GM18868 (cell line): ENCODE measurements at regions not wholly inside any gene's neighbourhood (a gene's known extent, or its start where the extent isn't known, plus 50 kb on each side); places are given as distances from the start of the nearest gene placed in this dataset.
"Not testable (repeated sequence)": the region's sequence is repeated elsewhere in the genome, so short reads cannot be mapped to it uniquely, and the experiment has no call there.

ENCODE experiments used
- ATAC-seq: cut with Tn5 transposase; IDR thresholded peaks from one replicate; pipeline ENCODE4 v1.9.1; 2021; ENCODE audit warnings: mild to moderate bottlenecking, moderate library complexity; ENCODE audit not compliant: unreplicated experiment

DNA sequence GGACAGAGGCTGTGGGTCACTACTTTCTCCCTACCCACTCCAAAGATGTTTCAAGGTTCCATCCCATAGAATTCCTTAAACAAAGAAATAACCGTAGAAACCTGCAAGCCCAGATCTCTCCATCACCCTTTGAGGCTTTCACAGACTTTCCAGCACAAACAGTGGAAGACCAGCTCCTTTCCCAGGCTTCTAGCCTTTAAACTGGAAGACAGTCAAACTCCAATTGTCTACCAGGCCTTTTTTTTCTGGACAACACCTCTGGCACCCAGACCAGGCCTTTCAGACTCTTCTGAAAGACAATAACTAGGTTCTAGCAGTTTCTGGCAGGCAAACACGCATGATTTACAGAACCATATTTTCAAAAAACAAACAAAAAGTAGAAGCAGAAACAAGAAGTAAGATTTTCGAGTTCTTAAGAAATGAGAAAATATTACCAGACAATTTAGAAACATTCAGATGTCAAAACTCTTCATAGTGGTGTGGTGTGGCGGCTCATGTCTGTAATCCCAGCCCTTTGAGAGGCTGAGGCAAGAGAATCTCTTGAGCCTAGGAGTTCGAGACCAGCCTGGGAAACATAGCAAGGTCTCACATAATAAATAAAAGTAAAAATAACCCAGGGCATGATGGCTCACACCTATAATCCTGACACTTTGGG lies 73.0 kb upstream of the EPCAM start:
- no peak for ATAC-seq

DNA sequence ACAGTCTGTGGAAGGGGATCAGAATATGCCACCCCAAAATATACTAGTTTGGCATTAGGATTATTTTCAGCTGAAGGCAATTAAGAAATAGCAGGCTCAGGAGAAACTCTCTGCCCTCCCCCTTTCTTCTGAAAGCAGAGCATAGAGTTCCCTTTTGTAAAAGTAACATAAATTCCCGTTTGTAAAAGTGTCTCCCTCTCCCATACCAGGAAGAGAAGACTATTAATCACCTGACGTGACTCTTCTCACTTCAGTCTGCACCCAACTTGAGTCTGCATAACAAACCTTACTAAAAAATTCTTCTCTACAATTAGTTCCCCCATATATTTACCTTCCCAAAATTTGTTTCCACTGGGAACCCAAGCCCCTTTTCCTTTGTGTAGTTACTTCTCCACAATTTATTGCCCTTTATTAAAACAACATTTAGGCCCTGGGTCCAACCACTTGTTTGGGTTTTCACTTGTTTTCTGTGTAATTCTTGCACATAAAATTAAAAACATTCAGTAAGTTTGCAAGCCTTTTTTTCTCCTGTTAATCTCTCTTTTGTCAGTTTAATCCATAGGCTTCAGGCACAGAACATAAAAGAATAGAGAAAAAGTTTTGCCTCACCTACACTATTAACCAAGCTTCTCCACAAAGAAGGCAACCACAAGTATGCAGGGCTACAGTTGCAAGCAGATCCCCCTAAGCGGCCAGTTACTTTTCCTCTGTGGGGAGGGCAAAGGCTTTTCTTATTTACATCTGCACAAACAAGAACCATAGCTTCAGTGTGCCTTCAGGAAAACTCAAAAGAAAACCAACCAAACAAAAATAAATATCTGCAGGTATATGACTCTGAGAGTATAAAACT lies 73.8 kb upstream of the EPCAM start:
- ATAC-seq, result no peak

DNA sequence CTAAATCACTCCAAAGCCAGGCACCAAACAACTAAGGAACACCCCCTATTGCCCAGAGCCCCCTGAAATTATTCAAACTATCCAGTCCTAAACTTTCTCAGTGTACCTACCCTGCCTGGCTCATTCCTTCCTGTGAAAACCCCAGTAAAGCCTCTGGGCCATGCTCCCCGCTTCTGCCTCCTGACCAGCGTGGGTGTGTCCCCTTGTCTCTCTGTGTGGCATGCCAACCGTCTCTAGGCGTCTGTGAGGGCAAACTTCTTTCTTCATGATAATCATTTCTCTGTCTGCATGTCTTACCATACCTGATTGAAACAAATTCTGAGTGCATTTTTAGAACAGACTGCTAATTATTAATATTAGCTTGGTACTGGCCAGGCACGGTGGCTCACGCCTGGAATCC lies 75.1 kb upstream of the EPCAM start:
- ATAC-seq, result no peak

DNA sequence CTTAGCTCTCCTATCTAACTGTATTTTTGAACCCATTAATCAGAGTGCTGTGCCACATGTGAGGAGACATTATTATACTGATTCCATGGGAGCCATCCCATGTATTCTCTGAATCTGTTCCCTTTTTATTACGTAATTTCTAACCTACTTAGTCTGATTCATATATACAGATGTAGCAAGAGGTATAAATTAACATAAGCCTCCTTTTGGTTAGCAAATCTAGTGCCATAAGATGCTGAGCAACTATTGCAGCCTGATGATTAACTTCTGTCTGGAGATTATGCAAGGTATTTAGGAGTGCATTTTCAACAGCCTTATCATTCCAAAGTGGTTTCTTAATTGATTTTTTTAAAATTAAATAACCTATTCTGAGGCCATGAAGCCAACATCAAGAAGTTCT lies 80.2 kb upstream of the EPCAM start:
- no peak for ATAC-seq

DNA sequence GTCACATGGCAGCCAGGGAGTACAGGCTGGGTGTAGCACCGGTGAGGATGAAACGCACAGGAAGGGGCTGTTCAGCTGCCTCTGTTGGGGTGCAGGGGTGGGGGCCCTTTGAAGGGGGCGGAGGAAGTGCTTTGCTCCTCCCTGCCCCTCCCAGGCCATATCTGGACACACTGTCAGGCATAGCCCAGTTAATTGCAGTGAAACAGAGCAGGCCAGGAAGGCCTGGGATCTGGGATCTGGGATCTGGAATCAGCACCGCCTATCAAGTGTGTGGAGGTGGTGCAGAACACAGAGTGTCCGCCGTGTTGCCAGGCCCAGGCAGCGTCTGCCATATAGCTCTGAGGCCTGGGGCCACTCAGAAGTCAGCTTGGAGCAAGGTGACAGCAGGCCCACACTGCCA lies 85.5 kb upstream of the EPCAM start:
- no peak for ATAC-seq

DNA sequence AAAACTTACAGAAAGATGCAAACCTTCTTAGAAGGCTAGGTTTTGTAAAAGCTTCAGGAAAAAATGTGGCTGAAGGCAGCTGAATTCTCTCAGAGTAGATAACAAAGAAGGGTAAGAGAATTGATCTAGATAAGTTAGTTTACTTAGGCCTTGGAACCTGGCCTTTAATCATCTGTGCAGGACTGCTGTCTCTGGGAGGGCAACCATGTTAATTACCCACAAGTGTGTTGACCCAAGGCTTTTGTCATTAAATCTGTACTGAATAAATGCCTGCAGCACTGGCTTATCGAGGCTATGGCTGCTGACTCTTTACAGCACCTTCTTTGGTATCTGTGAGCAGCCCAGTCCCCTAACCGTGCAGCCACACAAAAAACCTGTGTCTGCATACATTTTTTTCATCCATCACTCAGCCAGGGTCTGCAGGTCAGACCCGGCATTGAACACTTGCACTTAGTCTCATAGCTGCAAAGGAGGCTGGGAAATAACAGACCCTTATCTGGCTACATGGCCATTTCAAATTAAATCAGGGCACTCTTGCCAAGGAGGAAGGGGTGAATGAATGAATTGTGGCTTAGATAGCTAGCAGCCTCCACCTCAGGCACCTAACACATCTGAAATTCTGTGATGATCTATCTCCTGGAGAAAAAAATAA lies 86.4 kb upstream of the EPCAM start:
- ATAC-seq, result no peak

DNA sequence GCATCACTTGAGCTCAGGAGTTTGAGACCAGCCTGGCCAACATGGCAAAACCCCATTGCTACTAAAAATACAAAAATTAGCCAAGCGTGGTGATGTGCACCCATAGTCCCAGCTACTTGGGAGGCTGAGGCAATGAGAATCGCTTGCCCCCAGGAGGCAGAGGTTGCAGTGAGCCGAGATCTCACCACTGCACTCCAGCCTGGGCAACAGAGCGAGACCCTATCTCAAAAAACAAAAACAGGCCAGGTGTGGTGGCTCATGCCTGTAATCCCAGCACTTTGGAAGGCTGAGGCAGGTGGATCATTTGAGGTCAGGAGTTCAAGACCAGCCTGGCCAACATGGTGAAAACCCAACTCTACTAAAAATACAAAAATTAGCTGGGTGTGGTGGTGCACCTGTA lies 89.6 kb upstream of the EPCAM start:
- ATAC-seq, result not testable (repeated sequence)

DNA sequence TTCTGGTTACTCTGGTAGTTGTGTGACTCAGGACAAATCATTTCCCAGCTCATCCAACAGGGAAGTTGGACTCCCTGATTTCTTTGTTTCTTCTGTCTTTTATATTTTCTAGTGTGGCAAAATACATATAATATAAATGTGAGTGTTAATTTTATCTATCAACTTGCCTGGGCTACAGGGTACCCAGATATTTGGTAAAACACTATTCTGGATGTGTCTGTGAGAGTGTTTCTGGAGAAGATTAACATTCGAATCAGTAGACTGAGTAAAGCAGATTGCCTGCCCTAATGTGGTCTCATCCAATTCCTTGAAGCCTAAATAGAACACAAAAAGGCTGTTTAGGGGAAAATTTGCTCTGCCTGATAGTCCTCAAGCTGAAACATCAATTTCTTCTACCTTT lies 91.1 kb upstream of the EPCAM start:
- no peak for ATAC-seq

DNA sequence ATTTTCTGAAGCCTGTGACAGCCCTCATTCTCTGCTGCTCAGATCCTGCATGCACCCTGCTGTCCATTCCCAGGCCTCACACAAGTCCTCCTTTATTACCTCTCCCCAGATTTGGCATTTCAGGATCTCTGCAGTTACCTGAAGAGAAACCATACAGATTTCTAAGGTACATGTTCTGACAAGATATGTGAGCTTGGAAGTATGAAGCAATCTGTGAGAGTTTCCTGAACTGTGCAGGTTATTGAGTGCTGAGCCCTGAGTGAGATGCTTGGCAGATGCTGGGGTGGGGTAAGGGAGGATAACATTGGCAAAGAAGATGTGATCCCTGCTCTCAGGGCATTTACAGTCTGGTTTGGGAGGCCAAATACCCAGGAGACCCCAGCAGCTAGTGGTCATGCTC lies 91.9 kb upstream of the EPCAM start:
- no peak for ATAC-seq

DNA sequence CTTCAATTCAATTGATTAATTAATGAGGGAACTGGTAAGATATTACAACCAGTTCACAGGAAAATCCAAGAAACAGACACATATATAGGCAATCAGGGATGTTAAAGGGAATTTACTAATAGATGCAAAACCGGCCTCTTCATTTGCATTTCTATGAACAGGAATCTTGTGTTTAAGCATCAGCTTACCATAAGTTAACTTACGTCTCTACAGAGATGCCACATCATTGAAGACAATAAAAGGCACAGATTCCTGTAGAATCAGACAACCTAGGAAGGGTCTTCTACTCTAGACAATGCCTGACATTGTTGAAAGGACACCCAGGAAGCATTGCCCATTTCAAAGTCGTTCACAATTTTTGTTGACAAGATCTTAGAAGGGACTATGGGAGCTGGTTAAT lies 93.0 kb upstream of the EPCAM start:
- no peak for ATAC-seq

DNA sequence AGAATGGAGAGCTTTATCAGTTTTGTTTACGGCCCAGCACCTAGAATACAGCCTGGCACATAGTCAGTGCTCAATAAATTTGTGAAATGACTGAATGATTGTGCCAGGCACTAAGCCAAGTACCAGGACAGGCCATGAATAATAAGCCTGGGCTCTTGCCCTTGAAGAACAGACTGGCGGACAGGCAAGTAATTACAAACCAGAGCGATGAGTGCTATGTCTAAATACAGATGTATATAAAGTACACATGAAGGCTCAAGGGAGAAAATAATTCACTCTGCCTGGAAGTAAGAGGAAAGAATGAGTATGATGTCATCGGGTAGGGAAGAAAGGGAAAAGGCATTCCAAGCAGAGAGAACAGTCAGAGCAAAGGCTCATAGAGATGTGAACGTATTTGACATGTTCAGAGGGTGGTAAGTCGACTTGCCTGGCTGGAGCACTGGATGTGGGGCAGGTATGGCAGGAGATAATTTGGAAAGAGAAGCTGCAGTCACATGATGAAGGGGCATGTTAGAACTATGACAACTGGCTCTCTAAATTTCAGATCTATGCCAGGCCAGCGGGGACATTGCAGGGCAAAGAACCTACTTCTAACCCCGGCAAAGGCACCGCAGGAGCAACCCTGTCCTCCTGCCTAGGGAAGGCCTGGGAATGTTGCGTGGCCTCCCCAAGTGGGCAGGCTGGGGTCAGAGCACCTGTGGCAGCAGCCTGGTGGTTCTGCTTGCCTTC lies 94.9 kb upstream of the EPCAM start:
- ATAC-seq, result no peak

DNA sequence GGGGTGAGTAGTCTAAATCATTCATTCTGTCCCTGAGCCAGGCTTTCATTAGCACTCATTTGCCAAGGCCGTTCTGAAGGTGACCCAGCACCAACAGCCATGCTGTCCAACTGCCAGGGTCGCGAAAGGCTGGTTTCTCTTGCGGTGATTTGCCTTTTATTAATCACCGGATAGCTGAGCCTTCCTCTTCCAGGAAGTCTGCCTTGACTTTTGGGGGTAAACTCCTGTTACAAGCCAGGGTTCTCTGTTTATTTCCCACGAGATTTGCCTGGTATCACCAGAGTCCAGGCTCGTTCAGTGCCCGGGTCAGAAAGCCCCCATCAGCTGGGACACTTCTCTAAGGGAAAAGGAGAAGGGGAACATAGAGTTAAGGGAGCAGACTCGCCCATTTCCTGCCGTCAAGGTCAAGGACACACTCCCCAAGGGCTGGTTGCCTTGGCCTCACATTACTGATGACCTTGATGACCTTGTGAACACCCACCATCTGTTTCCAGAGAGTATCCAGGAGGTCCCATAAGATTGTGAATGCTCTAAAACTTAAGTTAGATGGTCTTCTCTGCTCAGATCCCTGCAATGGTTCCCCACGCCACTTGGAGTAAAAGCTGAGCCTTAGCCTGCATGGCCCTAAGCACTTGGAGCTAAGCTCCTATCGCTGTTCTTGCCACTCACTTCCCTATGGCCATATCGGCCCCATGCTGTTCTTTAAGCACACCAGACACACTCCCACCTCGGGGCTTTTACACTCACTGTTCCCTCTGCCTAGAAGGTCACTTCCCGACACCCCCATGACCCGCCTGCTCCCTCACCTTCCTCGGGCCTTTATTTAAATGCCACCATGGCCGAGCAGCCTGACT lies 96.0 kb upstream of the EPCAM start:
- ATAC-seq, result no peak

DNA sequence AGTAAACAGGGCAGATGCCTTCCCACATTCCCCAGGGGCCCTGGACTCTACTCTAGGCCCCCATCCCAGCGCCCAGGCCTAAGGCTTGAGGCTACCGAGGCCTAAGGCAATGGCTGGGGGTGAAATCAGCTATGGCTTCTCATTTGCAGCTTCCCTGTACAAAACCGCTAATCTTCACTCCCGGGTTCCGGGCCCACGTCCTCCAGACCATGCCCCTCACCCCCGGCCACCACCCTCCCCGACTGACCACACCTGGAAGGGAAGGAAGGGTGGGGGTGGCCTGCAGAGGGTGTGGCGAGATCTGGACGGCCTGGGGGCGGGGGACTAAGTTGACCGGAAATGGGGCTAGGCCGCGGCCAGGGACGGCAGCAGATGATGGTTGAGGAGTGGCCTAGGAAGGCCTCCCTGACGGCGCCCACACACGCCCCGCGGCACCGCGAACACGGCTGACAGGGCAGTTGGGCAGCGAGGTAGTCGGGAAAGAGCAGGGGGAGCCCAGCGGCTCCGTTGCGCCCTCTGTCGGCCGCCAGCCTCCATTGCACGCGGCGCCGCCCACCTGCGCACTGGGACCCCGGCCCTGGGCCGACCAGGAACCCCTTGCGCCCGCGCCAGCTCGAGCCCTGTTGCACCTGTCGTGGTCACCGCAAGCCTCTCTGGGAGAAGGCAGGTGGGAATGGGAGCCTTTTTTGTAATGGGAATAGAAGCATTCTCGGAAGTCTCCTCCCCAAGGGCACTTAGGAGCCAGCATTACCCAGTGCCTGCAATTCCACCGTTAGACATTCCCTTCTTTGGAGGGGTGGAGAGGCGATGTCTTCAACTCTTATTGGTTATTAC lies 95.9 kb upstream of the CALM2 start:
- peak; percentile 85 for ATAC-seq

DNA sequence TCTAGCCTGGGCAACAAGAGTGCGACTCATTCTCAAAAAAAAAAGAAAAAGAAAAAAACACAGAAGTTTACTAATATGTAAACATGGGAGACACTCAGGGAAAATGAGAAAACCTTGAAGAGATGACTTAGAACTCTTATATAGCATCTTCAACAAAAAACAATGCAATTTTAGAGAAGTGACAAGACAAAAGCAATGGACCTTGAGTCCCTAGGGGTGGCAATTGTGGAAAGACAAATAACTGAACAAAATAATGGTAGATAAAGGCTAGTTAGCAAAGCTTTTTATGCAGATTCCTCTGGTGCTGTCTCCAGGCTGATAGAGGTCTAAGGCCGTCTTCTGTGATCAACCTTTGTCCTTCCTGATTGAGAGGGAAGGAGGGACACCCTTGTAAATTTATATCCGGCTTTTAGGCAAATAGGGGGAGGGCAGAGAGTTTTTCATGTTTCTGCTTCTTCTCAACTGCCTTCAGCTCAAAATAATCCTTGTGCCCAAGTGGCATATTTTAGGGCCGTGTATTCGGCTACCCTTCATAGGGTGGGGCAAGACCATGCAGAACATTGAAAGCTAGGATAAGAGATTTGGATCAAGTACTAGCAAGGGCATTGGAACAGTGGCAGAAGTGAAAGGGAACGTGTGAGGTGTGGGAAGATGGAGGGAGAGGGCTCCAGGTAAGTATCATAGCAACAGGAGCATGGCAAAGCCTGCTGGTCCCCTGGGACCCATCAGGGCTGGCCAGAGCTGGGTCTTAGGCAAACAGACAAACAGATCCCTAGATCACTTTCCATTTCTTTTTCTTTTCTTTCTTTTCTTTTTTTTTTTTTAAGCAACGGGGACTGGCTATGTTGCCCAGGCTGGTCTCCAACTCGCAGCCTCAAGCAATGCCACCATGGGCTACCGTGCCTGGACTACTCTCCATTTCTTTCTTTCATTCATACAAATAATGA lies 95.0 kb upstream of the CALM2 start:
- no peak for ATAC-seq

DNA sequence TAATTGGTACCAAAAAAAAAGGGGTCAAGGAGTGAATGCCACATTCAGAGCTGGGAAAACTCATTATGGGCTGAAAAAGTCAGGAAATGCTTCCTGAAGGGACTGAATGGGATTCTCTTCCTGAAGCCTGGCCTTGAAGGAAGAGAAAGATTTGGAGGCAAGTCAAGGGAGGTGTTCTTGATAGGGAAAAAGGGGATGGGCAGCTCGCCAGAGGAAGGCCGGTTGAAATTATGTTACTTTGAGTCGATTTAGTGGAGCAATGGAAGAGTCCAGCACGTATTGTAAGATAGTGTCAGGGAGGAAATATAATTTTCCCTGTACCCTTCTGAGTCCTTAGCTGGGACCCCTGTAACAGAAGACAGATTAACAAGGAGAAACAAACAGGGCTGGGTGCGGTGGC lies 94.1 kb upstream of the CALM2 start:
- ATAC-seq, result no peak

DNA sequence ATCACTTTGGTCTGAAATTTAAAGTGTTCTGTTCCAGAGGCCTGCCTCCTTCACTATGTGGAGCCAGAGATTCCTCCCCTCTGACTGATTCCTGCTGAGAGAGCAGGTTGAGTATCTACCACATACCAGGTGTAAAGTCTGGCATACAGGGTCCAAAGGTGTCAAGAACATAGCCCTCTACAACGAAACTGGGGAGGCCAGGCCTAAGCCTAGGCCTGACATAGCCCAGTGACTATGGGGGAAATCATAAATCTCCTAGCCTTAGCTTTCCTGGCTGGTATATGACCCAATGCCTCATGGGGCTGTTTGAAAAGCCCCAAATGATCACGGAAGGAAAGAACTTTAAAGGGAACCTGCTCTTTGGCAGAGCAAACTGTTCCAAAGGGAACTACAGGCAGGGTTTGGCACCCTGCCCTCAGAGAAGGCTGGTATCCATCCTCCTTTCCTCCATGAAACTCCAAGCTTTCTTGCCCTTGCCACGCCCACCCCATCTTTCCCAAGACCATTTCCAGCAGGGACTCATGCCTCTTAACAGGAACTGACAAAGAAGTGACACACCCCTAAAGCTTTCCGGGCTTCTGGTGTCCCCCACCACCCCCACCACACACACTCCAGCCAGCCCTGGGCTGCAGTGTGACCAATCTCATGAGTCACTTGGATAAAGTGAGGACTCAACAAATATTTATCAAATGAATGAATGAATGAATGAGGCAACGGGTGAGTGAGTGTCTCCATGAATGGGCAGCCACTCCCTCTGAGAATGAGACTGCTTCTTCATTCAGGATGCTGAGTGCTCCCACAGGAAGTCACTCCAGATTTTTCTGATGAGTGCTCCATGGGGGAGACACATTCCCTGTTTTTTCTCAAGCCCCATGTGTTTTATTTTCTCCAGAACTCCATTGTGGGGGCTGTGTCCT lies 93.3 kb upstream of the CALM2 start:
- no peak for ATAC-seq

DNA sequence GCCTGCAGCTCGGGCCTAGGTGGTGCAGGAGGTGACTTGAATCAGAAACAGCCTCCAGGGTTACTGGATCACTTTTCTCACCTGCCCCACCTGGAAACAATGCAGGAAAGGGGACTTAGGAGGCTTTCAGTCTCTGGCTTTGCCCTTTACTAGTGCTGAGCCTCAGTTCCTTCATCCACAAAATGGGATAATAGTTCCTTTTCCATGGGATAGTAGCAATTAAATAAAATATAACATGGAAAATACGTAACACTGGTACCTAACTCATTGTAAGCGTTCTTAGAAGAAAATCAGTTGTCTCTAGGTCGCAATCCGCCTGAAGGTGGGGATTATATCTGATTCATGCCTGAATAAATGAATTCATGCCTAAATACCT lies 91.4 kb upstream of the CALM2 start:
- no peak for ATAC-seq
